ENCODE measurements at regions not wholly inside any gene's neighbourhood (a gene's known extent, or its start where the extent isn't known, plus 50 kb on each side); places are given as distances from the start of the nearest gene placed in this dataset.
"Not testable (repeated sequence)": the region's sequence is repeated elsewhere in the genome, so short reads cannot be mapped to it uniquely, and the experiment has no call there.

DNA sequence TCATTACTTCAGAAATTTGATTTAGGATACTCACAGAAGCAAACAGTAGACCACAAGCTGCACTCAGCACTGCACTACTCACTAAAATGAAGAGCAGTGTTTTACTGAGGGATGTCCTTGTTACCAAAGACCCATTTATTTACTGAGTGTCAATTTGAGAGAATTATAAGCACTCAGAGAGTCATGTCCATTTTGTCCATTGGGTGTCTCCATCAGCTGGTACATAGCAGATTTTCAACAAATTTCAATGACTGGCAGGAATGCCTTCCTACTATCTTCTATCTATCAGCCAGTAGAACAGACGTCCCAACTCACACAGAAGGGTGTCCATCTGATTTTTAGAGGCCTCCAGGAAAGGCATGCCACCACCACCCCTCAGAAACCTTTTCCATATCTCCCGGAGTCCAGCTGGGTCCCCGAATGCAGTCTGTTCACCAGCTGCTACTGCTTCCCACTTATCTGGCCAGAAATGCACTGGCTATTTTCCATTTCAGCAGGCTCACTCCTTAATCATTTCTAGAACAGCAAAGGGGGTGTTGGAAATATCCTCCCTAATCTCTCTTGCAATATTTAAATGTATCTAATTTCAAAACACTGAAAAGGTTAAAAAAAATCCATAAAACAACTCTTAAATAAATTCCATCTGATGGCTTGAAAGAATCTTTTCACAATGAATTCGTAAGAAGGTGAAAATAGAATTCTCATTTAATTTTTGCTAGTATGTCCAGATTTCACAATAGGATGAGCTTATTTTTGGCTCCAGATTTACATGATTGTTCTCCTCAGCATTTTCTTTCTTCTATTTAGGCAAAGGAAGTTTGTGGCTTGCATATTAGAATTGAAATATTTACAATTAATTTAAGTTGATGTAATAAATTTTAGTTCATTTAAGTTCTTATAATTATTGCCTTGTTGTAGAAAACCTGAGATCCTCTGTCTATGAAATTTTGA, 1164.0 kb upstream of the CELF2 start:
- DNase-seq (ENCODE audit: low read depth in 2 of 3, low spot score in 2 of 3): no peak

DNA sequence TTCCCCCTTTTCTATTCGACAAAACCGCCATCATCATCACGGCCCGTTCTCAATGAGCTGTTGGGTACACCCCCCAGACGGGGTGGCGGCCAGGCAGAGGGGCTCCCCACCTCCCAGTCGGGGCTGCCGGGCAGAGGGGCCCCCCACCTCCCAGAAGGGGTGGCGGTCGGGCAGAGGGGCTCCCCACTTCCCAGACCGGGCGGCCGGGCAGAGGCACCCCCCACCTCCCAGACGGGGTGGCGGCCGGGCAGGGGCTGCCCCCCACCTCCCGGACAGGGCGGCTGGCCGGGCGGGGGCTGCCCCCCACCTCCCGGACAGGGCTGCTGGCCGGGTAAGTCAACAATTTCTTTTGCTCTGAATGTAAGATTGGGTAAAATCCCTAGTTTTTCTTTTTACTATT, 1162.2 kb upstream of the CELF2 start:
- DNase-seq (ENCODE audit: low read depth in 2 of 3, low spot score in 2 of 3): not testable (repeated sequence)

DNA sequence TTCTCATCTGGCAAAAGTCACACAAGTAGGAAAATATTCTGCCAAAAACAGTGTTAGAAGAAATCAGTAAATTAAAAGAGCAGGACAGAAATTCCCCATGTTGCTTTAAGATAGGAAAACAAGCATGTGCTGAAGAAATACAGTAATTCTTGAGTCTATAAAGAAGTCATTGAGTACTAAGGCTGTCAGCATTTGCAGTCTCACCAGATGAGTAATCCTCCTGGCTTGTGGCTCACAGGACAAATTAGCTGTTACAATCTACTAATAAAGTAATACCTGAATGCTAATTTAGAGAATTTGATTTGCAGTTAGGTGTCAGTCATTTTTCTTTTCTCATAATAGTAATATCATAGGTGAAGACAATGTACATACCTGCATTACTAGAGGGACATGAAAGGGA, 1158.9 kb upstream of the CELF2 start:
- no peak for DNase-seq (ENCODE audit: low read depth in 2 of 3, low spot score in 2 of 3)

DNA sequence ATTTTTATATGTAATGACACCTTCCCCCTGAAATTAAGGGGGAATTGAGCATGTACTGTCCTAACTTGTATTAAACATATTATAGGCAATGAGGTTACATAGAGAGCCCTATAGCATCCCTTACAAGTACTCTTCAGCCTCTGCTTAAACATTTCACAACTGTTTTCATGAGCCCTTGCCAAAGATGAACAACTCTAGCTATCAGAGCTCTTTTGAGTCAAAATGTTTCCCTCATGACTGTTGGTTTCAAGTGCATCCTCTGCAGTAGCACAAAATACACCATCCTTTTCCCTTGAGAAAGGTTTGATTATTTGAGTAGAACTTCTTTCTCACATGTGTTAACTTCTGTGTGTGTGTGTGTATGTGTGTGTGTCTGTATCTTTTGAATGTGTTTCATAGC, 1157.6 kb upstream of the CELF2 start:
- no peak for DNase-seq (ENCODE audit: low read depth in 2 of 3, low spot score in 2 of 3)

DNA sequence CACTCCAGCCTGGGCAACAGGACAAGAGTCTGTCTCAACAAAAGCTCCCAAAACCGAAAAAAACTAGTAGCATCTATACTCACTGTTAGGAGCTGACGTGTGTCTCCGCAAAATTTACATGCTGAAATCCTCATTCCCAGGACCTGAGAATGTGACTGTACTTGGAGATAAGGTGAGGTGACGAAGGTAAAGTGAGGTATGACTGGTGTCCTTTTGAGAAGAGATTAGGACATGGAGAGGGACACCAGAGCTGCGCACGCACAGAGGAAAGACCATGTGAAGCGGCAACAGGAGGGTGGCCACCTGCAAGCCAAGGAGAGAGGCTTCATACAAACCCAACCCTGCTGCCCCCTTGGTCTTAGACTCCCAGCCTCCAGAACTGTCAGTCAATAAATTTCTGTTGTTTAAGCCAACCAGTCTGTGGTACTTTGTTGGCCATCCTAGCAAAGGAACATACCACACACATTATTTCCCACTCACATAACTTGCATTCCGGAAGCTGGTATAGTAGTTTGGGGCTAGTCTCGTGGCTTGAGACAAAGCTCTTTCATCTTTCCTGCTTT, 1154.0 kb upstream of the CELF2 start:
- DNase-seq (ENCODE audit: low read depth in 2 of 3, low spot score in 2 of 3): no peak

DNA sequence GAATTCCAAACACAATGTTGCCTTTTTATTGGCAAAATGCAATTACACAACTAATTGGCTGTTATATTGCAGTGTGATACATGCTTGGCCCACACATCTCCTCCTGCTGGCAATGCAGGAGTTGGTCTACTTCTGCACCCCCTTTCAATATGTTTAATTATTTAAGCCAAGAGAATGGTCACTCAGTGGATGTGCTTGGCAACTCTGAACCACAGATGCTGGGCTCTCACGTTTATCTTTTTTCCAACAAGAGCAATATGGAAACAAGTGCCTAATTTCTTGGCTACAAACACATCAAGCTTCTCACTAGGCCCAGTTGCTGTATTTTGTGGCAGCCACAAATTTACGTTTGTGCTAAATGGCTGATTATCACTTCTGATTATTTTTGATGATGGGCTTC, 1149.2 kb upstream of the CELF2 start:
- DNase-seq (ENCODE audit: low read depth in 2 of 3, low spot score in 2 of 3): no peak

DNA sequence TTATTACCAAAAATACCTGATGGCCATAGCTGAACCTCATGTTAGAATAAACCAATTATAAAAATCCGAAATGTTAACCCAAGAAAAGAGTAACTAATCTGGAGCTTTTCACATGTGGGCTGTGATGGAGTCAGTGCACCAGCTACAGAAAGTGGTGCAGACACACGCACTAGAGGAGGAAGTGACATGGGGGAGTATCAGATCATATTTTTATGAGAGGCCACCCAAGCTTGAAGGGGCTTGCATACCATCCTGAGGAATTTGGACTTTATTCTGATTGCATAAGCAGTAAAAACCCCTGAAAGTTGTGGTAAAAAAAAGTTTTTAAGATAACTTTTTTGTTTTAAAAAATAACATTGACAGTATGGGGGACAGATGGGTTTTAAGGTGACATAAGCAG, 1148.5 kb upstream of the CELF2 start:
- no peak for DNase-seq (ENCODE audit: low read depth in 2 of 3, low spot score in 2 of 3)

DNA sequence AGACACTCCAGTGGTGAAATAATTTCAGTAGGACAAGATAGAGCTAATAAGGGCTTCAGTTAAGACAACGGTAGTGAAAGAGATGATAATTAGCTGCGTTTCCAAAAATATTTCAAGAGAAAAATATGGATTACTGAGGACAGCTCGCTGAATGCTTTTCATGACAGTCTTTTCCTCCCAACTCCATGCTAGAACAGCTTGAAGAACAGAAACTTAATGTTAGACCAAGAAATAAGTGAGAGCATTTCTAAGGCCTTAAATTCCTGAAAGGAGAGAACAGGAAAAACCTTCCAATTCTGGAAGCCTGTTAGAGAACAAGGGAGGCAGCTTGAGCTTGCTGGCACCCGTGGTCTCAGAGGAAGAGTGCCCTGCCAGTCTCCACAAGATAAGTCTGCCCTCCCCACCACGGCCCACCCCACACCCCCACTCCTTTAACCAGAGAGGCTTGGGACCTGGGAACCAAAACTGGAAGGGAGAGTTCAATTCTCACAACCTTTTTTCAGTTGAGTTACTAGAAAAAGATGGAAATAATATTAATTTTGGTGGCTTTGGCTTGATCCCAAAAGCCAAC, 1148.0 kb upstream of the CELF2 start:
- no peak for DNase-seq (ENCODE audit: low read depth in 2 of 3, low spot score in 2 of 3)

DNA sequence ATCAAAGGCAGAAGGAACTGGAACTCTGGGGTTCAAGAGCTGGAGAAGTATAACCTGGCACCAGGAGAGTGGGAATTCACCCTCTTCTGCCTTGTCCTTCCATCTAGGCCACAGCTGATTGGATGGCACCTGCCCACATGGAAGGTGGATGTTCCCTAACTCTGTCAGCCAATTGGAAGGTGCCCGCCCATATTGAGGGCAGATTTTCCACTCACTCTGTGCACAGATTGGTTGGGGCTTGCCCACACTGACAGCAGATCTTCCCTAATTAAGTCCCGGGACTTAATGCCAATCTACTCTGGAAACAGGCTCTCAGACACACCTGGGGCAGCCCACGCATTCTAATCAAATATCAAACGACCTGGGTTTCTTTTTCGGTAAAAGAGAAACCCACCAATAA, 1142.3 kb upstream of the CELF2 start:
- DNase-seq (ENCODE audit: low read depth in 2 of 3, low spot score in 2 of 3): no peak

DNA sequence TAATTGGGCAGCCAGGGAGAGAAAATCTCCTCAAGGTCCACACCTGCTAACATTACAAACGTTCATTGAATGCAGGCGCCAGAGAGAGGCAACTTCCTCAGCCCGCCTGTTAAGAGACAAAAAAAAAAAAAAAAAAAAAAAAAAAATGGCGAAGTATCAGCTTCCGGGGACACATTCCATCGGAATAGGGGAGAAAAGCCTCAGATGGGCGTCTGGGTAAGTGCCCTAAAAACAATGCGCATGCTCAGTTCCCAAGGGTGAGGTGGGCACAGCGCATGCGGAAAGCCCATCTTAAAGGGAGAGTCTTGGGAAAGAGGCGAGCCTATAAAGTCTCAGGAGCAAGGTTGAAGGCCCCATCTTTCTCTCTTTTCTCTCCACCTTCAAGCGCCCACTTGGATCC, 1139.7 kb upstream of the CELF2 start:
- DNase-seq (ENCODE audit: low read depth in 2 of 3, low spot score in 2 of 3): no peak

DNA sequence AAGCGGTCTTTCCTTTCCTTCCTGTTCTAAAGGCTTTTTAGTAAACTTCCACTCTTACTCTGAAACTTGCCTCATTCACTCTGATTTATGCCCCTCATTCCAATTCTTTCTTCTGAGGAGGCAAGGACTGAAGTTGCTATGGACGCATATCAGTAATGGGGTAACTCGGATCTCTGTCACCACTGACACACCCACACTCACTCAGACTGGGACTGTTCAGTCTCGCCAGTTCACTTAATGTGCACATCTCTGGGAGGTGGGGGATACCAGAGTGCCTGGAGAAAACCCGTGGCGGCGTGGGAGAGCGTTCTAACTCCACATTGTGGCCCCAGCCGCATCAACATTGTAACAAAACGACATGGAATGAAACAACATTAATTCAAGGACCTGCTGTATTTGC, 1139.3 kb upstream of the CELF2 start:
- DNase-seq (ENCODE audit: low read depth in 2 of 3, low spot score in 2 of 3): no peak

DNA sequence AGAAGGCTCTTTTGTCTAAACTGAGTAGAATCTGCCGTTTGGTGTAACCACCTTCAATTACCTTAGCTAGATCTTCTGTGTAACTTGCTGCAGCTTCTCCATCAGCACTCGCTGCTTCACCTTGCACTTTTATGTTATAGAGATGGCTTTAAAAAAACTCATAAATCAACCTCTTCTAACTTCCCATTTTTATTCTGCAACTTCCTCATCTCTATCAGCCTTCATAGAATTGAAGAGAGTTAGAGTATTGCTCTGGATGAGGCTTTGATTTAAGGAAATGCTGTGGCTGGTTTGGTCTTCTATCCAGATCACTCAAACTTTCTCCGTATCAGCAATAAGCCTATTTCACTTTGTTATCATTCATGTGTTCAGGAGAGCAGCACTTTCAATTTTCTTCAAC, 1131.9 kb upstream of the CELF2 start:
- DNase-seq (ENCODE audit: low read depth in 2 of 3, low spot score in 2 of 3): no peak

DNA sequence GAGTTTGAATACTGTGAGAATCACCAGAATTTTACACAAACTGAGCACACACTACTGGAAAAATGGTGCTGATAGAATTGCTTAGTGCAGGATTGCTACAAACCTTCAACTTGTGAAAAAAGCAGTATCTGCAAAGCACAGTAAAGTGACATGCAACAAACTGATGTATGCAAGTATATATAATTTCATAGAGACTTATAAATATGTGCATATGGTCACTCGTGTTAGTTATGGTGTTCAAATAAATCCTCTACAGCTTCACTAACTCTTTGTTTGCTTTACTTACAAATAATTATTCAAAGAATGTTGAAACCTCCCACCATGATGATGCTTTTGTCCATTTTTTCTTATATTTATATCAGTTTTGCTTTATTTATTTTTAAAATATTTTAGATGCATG, 1130.9 kb upstream of the CELF2 start:
- no peak for DNase-seq (ENCODE audit: low read depth in 2 of 3, low spot score in 2 of 3)

DNA sequence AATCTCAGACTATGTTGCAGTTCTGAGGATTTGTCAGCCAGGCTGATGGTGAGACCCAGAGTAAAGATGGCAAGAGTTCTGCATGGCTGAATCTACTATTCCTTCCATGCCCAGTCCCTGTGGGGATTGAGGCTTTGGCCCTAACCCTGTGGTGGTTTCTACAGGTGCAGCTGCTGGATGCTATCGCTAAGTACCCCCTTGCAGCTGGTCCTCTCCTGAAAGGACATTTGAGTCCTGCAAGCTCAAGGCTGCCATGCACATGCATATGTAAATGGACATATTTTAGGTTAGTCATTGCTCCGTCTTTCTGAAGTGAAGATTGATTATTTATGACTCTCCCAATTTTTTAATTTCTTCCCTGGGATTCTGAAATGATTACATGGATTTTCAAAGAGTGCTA, 1122.2 kb upstream of the CELF2 start:
- DNase-seq (ENCODE audit: low read depth in 2 of 3, low spot score in 2 of 3): no peak

DNA sequence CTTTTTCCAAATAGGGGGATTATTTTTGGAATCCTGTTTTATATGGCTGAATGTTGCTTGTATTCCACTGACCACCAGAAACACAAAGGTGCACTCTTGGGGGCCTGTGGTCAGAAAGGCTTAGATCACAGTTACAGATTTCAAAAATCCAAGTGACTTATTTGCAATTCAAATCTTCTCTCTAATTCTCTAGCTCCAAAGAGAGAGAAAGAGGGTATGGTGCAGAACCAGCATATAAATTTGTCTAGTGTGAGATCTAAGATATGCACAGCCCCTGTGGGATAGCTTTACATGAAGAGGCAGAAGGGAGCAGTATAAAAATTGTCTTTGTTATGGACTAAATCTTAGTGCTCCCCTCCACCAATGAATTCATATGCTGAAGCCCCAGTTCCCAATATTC, 1121.7 kb upstream of the CELF2 start:
- no peak for DNase-seq (ENCODE audit: low read depth in 2 of 3, low spot score in 2 of 3)

DNA sequence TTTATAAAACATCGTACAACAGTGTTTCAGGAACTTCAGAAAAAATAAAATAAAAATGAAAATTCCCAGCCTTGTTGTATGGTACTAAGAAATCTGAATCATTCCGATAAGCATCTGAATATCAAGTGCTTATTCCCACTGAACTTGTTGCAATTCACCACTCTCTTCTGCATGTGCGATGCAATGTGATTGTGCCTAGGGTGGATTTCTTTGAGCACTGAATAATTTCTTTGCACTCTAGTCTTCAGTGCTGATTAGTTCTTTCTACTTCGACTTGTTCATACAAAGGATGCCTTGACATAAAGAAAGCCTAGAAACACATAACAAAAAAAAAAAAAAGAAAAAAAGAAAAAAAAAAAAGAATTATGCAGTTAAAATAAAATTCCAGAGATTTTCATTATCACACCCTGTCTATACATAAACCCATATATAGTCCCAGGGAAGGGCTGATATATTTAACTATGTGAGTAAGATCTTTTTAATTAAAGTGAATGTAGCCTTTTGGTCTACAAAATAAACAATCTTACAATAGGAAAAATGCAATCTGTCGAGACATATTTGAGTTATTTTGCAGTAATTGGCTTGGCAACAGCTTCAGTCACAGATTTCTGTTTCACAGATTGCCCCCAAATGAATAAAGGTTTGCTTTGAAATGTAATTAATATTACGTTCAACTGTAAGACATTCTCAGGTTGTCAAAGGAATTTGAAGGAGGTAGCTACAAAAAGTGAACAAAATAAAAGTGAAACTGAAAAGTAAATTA, 1118.9 kb upstream of the CELF2 start:
- no peak for DNase-seq (ENCODE audit: low read depth in 2 of 3, low spot score in 2 of 3)

DNA sequence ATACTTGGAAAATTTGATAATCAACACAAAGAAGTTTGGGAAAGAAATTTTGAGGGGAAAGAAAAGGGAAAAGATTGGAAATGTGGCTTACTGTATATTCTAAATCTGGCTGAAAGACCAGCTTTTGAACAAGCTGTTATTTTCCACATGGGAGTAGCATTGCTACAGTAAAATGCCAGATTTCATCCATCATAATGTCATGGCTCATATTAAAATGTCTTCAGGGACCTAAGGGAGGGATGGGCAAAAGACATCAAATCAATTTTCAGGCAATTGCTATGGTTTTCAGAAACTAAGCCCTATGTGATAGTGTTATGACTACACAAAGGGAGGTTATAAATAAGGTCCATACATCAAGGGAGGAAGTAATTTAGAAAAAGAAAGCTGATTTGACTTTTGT, 1116.9 kb upstream of the CELF2 start:
- DNase-seq (ENCODE audit: low read depth in 2 of 3, low spot score in 2 of 3): no peak

DNA sequence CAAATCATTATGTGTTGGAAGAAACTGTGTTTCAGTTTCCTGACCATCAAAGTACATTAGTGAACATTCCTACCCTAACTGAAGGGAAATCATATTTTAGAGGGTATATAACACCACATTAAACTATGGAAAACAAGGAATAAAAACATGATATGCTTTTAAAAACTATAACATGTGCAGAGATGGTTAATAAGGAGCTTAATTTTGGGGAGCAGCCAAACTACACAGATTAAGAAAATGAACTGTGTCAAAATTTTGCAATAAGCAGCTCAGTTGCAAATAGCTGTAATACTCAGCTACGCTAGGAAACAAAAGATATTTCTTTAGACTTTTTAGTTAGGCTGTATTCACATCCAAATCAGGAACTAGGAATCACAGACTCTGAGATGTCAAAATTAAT, 1115.7 kb upstream of the CELF2 start:
- no peak for DNase-seq (ENCODE audit: low read depth in 2 of 3, low spot score in 2 of 3)

DNA sequence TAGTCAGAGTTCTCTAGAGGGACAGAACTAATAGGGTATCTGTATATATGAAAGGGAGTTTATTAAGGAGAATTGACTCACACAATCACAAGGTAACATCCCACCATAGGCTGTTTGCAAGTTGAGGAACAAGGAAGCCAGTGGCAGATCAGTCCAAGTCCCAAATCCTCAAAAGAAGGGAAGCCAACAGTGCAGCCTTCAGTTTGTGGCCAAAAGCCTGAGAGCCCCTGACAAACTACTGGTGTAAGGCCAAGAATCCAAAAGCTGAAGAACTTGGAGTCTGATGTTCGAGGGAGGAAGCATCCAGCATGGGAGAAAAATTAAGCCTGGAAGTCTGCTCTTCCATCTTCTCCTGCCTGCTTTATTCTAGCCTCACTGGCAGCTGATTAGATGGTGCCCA, 1107.2 kb upstream of the CELF2 start:
- DNase-seq (ENCODE audit: low read depth in 2 of 3, low spot score in 2 of 3): no peak

DNA sequence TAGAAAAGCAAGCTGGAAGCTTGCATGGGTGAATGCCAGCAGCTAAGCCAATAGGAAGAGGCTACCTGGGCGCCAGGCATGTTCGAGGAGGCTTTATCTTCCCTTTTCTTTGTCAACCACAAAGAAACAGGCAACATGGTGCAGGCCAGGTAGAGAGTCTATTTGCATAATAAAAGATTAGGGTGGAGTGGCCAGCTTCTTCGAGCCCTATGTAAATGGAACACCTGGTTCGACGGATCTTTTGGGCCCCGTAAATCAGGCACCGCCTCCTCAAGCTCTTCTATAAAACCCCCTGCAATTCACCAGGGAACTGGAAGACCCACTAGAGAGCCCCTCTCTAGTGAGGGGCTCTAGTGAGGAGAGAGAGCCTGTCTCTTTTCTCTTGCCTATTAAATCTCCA, 1106.2 kb upstream of the CELF2 start:
- no peak for DNase-seq (ENCODE audit: low read depth in 2 of 3, low spot score in 2 of 3)

DNA sequence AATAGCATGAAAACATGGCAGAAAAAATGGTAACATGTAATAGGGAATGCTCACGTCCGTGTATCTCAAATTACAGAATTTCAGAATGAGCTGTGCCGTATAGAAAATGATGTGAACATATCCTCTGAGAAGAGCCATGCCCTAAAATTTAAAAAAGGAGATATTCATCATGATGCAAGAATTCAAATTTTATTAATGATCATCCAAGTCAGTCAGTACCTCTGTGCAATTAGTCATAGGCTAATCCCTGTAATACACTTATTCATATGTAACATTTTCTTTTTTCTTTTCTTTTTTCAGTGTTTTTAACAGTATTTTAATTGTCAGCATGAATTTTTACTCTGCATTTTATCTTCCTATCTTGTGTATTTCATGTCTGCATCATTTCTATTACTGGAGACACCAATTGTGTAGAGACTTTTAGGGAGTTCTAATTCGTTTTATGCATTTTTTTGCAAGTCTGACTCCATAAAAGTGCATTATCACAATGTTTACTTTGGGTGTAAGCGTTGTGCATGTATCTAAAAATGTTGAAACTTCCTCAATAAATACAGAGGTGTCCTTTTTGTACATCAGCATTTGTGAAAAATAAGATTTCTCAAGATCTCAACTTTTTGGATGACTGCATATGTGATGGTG, 1103.7 kb upstream of the CELF2 start:
- DNase-seq (ENCODE audit: low read depth in 2 of 3, low spot score in 2 of 3): no peak

Measured in activated CD8-positive, alpha-beta memory T cell treated with anti-CD3 and anti-CD28 coated beads for 48 hours (primary cell).